ENCODE measurements at regions not wholly inside any gene's neighbourhood (a gene's known extent, or its start where the extent isn't known, plus 50 kb on each side); places are given as distances from the start of the nearest gene placed in this dataset.

DNA sequence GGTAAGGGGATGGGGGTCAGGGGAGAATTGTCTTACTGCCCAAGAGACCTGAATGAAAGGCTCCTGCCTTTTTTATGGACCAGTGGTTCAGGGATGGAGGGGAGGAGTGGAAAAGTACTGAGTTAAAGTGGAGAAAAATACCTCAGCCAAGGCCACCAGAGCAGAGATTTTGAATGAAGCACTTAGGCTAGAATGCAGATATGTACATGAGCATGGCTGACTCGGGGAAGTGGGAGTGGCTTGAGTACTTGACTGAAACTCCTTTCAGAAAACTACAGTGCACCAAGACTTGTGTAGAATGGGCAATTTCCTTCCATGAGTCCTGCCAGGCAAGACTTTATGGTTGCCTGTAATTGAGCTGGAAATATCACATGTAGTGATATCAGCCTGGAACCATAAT, 429.6 kb upstream of the LRRC7 start:
- TF ChIP-seq, protein P1, sequence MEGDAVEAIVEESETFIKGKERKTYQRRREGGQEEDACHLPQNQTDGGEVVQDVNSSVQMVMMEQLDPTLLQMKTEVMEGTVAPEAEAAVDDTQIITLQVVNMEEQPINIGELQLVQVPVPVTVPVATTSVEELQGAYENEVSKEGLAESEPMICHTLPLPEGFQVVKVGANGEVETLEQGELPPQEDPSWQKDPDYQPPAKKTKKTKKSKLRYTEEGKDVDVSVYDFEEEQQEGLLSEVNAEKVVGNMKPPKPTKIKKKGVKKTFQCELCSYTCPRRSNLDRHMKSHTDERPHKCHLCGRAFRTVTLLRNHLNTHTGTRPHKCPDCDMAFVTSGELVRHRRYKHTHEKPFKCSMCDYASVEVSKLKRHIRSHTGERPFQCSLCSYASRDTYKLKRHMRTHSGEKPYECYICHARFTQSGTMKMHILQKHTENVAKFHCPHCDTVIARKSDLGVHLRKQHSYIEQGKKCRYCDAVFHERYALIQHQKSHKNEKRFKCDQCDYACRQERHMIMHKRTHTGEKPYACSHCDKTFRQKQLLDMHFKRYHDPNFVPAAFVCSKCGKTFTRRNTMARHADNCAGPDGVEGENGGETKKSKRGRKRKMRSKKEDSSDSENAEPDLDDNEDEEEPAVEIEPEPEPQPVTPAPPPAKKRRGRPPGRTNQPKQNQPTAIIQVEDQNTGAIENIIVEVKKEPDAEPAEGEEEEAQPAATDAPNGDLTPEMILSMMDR (IDR thresholded peaks at IDR 0.05): no peak
- no peak for TF ChIP-seq POLR2A (IDR thresholded peaks at IDR 0.05)
- TF ChIP-seq POLR2AphosphoS5 (IDR thresholded peaks at IDR 0.05): no peak
